ENCODE measurements at regions not wholly inside any gene's neighbourhood (a gene's known extent, or its start where the extent isn't known, plus 50 kb on each side); places are given as distances from the start of the nearest gene placed in this dataset.

GRCh38 chr11:23861615-23862014 is 635.2 kb upstream of the LUZP2 start:
- Histone ChIP-seq H3K9ac (ENCODE audit: low read length) (no peak overlapping the region), H4K20me1 (ENCODE audit: insufficient read depth, low read length) (no peaks in the 10 kb centered on the region), H3K27me3 (ENCODE audit: insufficient read depth, low read length) (no peaks in the 10 kb centered on the region), H3K4me2 (ENCODE audit: low read length) (no peak overlapping the region), H3K9me3 (ENCODE audit: insufficient read depth, low read depth, low read length) (no peaks in the 10 kb centered on the region), H2AFZ (ENCODE audit: low read depth, low read length) (no peak overlapping the region), H3K79me2 (ENCODE audit: insufficient read depth, low read length) (no peaks in the 10 kb centered on the region), H3K4me3 (ENCODE audit: insufficient read depth, low read depth, low read length) (no peak overlapping the region), H3K27ac (ENCODE audit: low read depth, low read length) (no peak overlapping the region), H3K36me3 (ENCODE audit: insufficient read depth, low read length) (no peaks in the 10 kb centered on the region), H3K4me1 (ENCODE audit: insufficient read depth, low read length) (no peaks in the 10 kb centered on the region)
- peaks cover 5% of the 10 kb centered on the region for H3K4me1 Mint-ChIP-seq (ENCODE audit: low read depth, unreplicated experiment)
- TF ChIP-seq, protein P1, sequence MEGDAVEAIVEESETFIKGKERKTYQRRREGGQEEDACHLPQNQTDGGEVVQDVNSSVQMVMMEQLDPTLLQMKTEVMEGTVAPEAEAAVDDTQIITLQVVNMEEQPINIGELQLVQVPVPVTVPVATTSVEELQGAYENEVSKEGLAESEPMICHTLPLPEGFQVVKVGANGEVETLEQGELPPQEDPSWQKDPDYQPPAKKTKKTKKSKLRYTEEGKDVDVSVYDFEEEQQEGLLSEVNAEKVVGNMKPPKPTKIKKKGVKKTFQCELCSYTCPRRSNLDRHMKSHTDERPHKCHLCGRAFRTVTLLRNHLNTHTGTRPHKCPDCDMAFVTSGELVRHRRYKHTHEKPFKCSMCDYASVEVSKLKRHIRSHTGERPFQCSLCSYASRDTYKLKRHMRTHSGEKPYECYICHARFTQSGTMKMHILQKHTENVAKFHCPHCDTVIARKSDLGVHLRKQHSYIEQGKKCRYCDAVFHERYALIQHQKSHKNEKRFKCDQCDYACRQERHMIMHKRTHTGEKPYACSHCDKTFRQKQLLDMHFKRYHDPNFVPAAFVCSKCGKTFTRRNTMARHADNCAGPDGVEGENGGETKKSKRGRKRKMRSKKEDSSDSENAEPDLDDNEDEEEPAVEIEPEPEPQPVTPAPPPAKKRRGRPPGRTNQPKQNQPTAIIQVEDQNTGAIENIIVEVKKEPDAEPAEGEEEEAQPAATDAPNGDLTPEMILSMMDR (IDR thresholded peaks at IDR 0.05; ENCODE audit: insufficient read depth, low read depth, low read length) = no peak
- TF ChIP-seq EZH2 (IDR thresholded peaks at IDR 0.05; ENCODE audit: insufficient read depth, low read length) = no peak
- H3K9me3 Mint-ChIP-seq (ENCODE audit: unreplicated experiment) = peaks cover 2% of the 10 kb centered on the region
- DNase-seq (ENCODE audit: low read depth) (no peak), FAIRE-seq (no peak)
- no peak overlapping the region for H3K4me3 Mint-ChIP-seq (ENCODE audit: unreplicated experiment)
- no peak overlapping the region for H3K27ac Mint-ChIP-seq (ENCODE audit: unreplicated experiment)
- no peaks in the 10 kb centered on the region for H3K27me3 Mint-ChIP-seq (ENCODE audit: low read depth, unreplicated experiment)
- no peaks in the 10 kb centered on the region for H3K36me3 Mint-ChIP-seq (ENCODE audit: low read depth, unreplicated experiment)

- H3K27ac ChIP-seq (ENCODE audit: low read depth, low read length) = no peak overlapping the region
- H2AFZ ChIP-seq (ENCODE audit: low read depth, low read length) = no peak overlapping the region
- H3K79me2 ChIP-seq (ENCODE audit: insufficient read depth, low read length) = no peaks in the 10 kb centered on the region
- no peaks in the 10 kb centered on the region for H4K20me1 ChIP-seq (ENCODE audit: insufficient read depth, low read length)
- H3K4me2 ChIP-seq (ENCODE audit: low read length) = no peak overlapping the region
- FAIRE-seq (peak; percentile 54), DNase-seq (ENCODE audit: low read depth) (peak; percentile 22)
- Mint-ChIP-seq H3K4me1 (ENCODE audit: low read depth, unreplicated experiment) (peaks cover 5% of the 10 kb centered on the region), H3K27ac (ENCODE audit: unreplicated experiment) (no peak overlapping the region), H3K4me3 (ENCODE audit: unreplicated experiment) (no peak overlapping the region), H3K36me3 (ENCODE audit: low read depth, unreplicated experiment) (no peaks in the 10 kb centered on the region), H3K9me3 (ENCODE audit: unreplicated experiment) (no peaks in the 10 kb centered on the region), H3K27me3 (ENCODE audit: low read depth, unreplicated experiment) (no peaks in the 10 kb centered on the region)
- no peak for TF ChIP-seq EZH2 (IDR thresholded peaks at IDR 0.05; ENCODE audit: insufficient read depth, low read length)
- TF ChIP-seq, protein P1 (IDR thresholded peaks at IDR 0.05; ENCODE audit: insufficient read depth, low read depth, low read length) = no peak
- no peaks in the 10 kb centered on the region for H3K4me1 ChIP-seq (ENCODE audit: insufficient read depth, low read length)
- H3K9me3 ChIP-seq (ENCODE audit: insufficient read depth, low read depth, low read length) = no peaks in the 10 kb centered on the region
- no peaks in the 10 kb centered on the region for H3K27me3 ChIP-seq (ENCODE audit: insufficient read depth, low read length)
- H3K36me3 ChIP-seq (ENCODE audit: insufficient read depth, low read length) = no peaks in the 10 kb centered on the region
- H3K9ac ChIP-seq (ENCODE audit: low read length) = no peak overlapping the region
- H3K4me3 ChIP-seq (ENCODE audit: insufficient read depth, low read depth, low read length) = no peak overlapping the region
Measured at GRCh38 chr11:23865341-23865975, 631.4 kb upstream of the LUZP2 start.

- no peaks in the 10 kb centered on the region for H3K4me1 ChIP-seq (ENCODE audit: insufficient read depth, low read length)
- H3K4me1 Mint-ChIP-seq (ENCODE audit: low read depth, unreplicated experiment) = peaks cover 5% of the 10 kb centered on the region
- no peak overlapping the region for H3K4me3 Mint-ChIP-seq (ENCODE audit: unreplicated experiment)
- no peaks in the 10 kb centered on the region for H3K36me3 ChIP-seq (ENCODE audit: insufficient read depth, low read length)
- H3K27ac Mint-ChIP-seq (ENCODE audit: unreplicated experiment) = no peak overlapping the region
- no peaks in the 10 kb centered on the region for H3K9me3 ChIP-seq (ENCODE audit: insufficient read depth, low read depth, low read length)
- H3K27me3 Mint-ChIP-seq (ENCODE audit: low read depth, unreplicated experiment) = no peaks in the 10 kb centered on the region
- FAIRE-seq (peak; percentile 64), DNase-seq (ENCODE audit: low read depth) (peak; percentile 36)
- no peaks in the 10 kb centered on the region for H3K79me2 ChIP-seq (ENCODE audit: insufficient read depth, low read length)
- H3K9me3 Mint-ChIP-seq (ENCODE audit: unreplicated experiment) = no peaks in the 10 kb centered on the region
- no peaks in the 10 kb centered on the region for H4K20me1 ChIP-seq (ENCODE audit: insufficient read depth, low read length)
- no peak overlapping the region for H3K27ac ChIP-seq (ENCODE audit: low read depth, low read length)
- no peak for TF ChIP-seq EZH2 (IDR thresholded peaks at IDR 0.05; ENCODE audit: insufficient read depth, low read length)
- TF ChIP-seq, protein P1 (IDR thresholded peaks at IDR 0.05; ENCODE audit: insufficient read depth, low read depth, low read length) = no peak
- no peak overlapping the region for H3K4me3 ChIP-seq (ENCODE audit: insufficient read depth, low read depth, low read length)
- H3K27me3 ChIP-seq (ENCODE audit: insufficient read depth, low read length) = no peaks in the 10 kb centered on the region
- no peak overlapping the region for H3K4me2 ChIP-seq (ENCODE audit: low read length)
- no peaks in the 10 kb centered on the region for H3K36me3 Mint-ChIP-seq (ENCODE audit: low read depth, unreplicated experiment)
- H3K9ac ChIP-seq (ENCODE audit: low read length) = no peak overlapping the region
- no peak overlapping the region for H2AFZ ChIP-seq (ENCODE audit: low read depth, low read length)
Measured at GRCh38 chr11:23866641-23867040, 630.2 kb upstream of the LUZP2 start.
